Body of pancreas (tissue), 4 donors: ENCODE measurements at regions not wholly inside any gene's neighbourhood (a gene's known extent, or its start where the extent isn't known, plus 50 kb on each side); places are given as distances from the start of the nearest gene placed in this dataset.
"Not testable (repeated sequence)": the region's sequence is repeated elsewhere in the genome, so short reads cannot be mapped to it uniquely, and the experiment has no call there.

Experiments used
- CTCF ChIP-seq, 7 experiments: fragments of 450-650 bp in 4 of 7; fragments of 200-600 bp in 3 of 7; sonication (generic) in 3 of 7; IDR thresholded peaks; one replicate each; pipeline ENCODE4 v1.5.1; 2016 to 2019; ENCODE audit warnings: antibody characterized with exemption in 7 of 7
- POLR2A ChIP-seq, 3 donors: fragments of 450-650 bp; IDR thresholded peaks; one replicate each; pipeline ENCODE4 v1.6.1; 2016; ENCODE audit warnings: antibody characterized with exemption in 3 of 3, mild to moderate bottlenecking in 2 of 3

GRCh38 chr12:9469463-9469862, 138.3 kb downstream of the KLRB1 start:
- TF ChIP-seq CTCF, POLR2A (IDR thresholded peaks at IDR 0.05): not testable (repeated sequence)
